Mucosa of stomach (tissue), 1 donor: ENCODE measurements at regions not wholly inside any gene's neighbourhood (a gene's known extent, or its start where the extent isn't known, plus 50 kb on each side); places are given as distances from the start of the nearest gene placed in this dataset.

Experiments used
- H3K27me3 ChIP-seq: one replicate; pipeline ENCODE4 v1.7.0; 2013; ENCODE audit warnings: mild to moderate bottlenecking, low read length; ENCODE audit not compliant: control insufficient read depth, insufficient read depth
- H3K36me3 ChIP-seq: one replicate; pipeline ENCODE4 v1.7.0; 2013; ENCODE audit warnings: low read length; ENCODE audit not compliant: control insufficient read depth, insufficient read depth
- H3K4me1 ChIP-seq: one replicate; pipeline ENCODE4 v1.7.0; 2013; ENCODE audit warnings: mild to moderate bottlenecking, low read length; ENCODE audit not compliant: control insufficient read depth, insufficient read depth
- H3K4me3 ChIP-seq: one replicate; pipeline ENCODE4 v1.7.0; 2013; ENCODE audit warnings: low read length
- H3K9ac ChIP-seq: one replicate; pipeline ENCODE4 v1.7.0; 2013; ENCODE audit warnings: mild to moderate bottlenecking, low read length, moderate library complexity
- H3K9me3 ChIP-seq: one replicate; pipeline ENCODE4 v1.7.0; 2013; ENCODE audit warnings: mild to moderate bottlenecking, low read length, moderate library complexity; ENCODE audit not compliant: control insufficient read depth
- donor health status: Pancreatic carcinoma.

DNA sequence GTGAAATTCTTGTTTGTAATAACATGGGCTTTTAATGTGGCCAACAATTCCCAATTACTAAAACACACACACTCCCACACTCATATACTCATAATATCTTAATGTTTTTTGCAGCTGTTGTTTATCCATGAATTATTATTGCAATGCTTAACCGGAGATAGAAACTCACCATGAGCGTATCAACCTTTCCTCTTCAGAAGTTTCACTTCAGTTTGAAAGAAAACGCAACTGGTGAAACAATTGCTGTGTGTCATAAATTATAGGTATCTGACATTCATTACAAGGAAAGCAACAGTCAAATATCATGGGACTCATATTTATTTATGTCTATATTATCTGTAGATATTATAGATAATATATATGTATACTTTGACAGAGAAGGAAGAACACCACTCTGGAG is 104.1 kb downstream of the HDGFL1 start:
- no peak overlapping the region for H3K9ac ChIP-seq
- no peaks in the 10 kb centered on the region for H3K9me3 ChIP-seq
- no peak overlapping the region for H3K4me3 ChIP-seq
- H3K4me1 ChIP-seq = no peaks in the 10 kb centered on the region
- no peaks in the 10 kb centered on the region for H3K36me3 ChIP-seq
- H3K27me3 ChIP-seq = no peaks in the 10 kb centered on the region

DNA sequence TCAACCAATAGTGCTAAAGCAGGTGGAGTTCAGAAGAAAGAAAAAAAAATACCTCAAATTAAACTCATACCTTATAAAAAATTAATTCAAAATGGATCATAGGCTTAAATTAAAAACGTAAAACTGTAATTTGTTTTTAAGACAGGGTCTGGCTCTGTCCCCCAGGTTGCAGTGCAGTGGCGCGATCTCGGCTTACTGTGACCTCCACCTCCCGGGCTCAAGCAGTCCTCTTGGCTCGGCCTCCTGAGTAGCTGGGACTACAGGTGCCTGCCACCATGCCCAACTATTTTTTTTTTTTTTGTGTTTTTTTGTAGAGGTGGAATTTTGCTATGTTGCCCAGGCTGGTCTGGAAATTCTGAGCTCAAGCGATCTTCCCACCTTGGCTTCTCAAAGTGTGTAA is 111.6 kb downstream of the HDGFL1 start:
- H3K9ac ChIP-seq = no peak overlapping the region
- H3K4me3 ChIP-seq = no peak overlapping the region

DNA sequence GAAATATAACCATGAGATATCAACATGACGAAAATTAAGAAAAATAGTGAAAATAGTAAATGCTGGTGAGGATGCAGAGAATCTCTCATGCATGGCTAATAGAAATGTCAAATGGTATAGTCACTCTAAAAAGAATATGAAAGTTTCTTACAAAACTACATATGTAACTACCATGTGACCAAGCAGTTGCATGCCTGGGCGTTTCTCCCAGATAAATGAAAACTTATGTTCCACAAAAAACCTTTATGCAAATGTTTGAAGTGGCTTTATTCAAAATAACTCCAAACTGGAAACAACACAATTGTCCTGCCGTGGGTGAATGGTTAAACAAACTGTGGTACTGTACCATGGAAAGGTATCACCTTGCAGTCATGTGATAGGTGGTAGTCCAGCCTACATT is 112.4 kb downstream of the HDGFL1 start:
- Histone ChIP-seq H3K9me3 (no peaks in the 10 kb centered on the region), H3K4me1 (no peaks in the 10 kb centered on the region), H3K4me3 (no peak overlapping the region), H3K9ac (no peak overlapping the region), H3K36me3 (no peaks in the 10 kb centered on the region), H3K27me3 (no peaks in the 10 kb centered on the region)

More for the DNA sequence above, 111.6 kb downstream of the HDGFL1 start:
- Histone ChIP-seq H3K9me3 (no peaks in the 10 kb centered on the region), H3K36me3 (no peaks in the 10 kb centered on the region), H3K27me3 (no peaks in the 10 kb centered on the region), H3K4me1 (no peaks in the 10 kb centered on the region)

DNA sequence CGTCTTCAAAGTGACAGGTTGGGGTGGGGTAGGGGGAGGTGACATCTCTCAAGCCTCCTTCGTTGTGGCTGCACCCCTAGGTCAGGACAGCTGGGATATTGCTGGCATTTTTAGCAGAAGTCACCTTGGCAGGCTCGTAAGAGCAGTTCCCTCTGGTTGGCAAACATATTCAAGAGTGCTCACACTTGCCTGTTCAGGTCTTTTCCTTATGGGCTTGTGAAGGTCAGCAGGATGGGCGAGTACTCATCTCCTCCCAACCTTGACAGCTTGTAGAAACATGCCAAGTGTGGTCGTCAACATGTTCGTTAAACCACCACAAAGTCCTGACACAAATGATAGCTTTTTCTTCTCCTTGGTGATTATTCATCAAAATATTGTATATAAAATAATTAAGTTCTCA is 113.6 kb downstream of the HDGFL1 start:
- H3K9ac ChIP-seq = no peak overlapping the region
- no peaks in the 10 kb centered on the region for H3K9me3 ChIP-seq
- no peaks in the 10 kb centered on the region for H3K4me1 ChIP-seq
- no peaks in the 10 kb centered on the region for H3K36me3 ChIP-seq
- H3K27me3 ChIP-seq = no peaks in the 10 kb centered on the region
- no peak overlapping the region for H3K4me3 ChIP-seq

DNA sequence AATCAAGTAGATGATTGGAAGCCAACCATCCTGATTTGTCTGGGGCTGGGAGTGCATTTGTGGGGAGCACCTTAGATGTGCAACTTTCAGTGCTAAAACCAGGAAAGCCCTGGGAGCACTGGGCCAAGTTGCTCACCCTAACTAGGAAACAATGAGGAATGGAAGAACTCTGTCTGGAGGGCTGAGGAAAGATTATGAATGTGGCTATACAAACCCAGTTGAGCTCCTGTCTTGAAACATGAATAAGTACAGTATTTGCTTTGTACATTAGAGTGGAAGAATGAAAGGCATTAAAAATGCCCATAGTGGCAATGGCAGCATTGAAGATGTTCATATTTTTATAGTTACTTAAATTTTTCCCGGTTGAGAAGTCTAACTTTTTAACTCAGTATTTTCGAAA is 121.1 kb downstream of the HDGFL1 start:
- H3K27me3 ChIP-seq = no peaks in the 10 kb centered on the region
- H3K36me3 ChIP-seq = no peaks in the 10 kb centered on the region
- H3K4me3 ChIP-seq = no peak overlapping the region
- H3K9ac ChIP-seq = no peak overlapping the region
- H3K4me1 ChIP-seq = no peaks in the 10 kb centered on the region
- no peaks in the 10 kb centered on the region for H3K9me3 ChIP-seq

DNA sequence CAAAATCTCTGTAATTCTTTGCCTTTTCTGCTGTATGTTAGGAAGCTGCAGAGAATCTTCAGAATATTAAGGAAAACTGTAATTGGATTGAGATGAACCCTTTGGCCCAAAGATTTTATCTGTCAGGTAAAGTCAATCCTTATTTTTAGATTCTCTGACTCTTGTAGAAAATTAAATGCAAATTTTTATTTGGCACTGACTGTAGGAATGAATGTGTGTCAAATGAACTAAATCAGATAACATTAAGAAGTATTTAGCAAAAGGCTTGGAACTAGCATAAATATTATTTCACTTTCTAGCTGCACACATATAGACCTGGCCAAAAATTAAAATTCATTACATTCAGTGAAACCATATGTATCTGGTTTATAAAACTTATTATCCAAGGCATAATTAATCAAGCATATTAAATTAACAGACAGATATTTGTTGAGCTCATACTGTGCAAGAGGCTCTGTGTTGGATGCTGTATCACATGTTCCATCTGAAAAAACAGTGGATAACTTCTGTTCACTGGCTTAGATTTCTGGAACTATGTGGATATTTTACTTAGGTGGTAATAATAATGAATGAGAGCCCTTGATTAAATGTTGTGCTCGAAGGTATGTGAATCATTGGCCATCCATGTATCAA is 124.8 kb downstream of the HDGFL1 start:
- Histone ChIP-seq H3K27me3 (no peaks in the 10 kb centered on the region), H3K9ac (no peak overlapping the region), H3K9me3 (no peaks in the 10 kb centered on the region), H3K36me3 (no peaks in the 10 kb centered on the region), H3K4me1 (no peaks in the 10 kb centered on the region), H3K4me3 (no peak overlapping the region)

DNA sequence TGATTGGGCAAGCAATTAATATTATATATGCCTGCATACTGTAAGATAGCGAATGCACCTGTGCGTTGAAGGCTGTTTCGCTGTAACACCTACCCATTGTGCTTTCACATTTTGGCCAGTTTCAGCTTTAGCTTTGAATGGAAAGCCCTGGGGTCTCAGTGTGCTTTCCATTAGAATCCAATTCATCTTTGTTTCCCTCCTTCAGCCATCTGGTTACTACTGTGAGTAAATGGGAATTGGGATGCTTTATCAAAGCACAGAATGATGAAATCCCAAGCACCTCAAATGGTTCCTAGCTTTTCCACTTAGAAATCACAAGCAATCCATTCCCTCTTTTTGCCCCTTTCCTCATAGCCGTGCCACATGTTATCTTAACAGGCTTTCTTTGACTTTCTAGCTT is 127.1 kb downstream of the HDGFL1 start:
- Histone ChIP-seq H3K36me3 (no peaks in the 10 kb centered on the region), H3K9ac (no peak overlapping the region), H3K27me3 (no peaks in the 10 kb centered on the region), H3K4me1 (no peaks in the 10 kb centered on the region), H3K4me3 (no peak overlapping the region), H3K9me3 (no peaks in the 10 kb centered on the region)

DNA sequence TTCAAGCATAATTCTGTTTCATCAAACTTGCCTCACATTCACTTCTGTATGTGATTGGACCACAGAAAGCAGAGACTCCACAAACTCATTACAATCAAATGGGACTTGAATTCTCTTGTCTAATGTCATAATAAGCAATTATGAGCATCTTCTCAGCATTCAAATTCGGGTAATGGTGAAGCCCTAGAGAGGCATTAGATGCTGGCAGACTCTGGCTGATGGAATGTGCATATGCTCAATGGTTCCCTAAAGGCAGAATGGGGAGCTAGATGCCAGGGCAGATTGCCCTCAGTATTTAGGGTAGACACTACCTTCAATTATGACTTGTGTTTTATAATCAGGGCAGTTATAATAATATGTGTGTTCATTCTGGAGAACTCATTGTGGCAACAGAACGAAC is 127.9 kb downstream of the HDGFL1 start:
- no peaks in the 10 kb centered on the region for H3K36me3 ChIP-seq
- no peaks in the 10 kb centered on the region for H3K4me1 ChIP-seq
- H3K27me3 ChIP-seq = no peaks in the 10 kb centered on the region
- no peak overlapping the region for H3K9ac ChIP-seq
- no peaks in the 10 kb centered on the region for H3K9me3 ChIP-seq
- no peak overlapping the region for H3K4me3 ChIP-seq

DNA sequence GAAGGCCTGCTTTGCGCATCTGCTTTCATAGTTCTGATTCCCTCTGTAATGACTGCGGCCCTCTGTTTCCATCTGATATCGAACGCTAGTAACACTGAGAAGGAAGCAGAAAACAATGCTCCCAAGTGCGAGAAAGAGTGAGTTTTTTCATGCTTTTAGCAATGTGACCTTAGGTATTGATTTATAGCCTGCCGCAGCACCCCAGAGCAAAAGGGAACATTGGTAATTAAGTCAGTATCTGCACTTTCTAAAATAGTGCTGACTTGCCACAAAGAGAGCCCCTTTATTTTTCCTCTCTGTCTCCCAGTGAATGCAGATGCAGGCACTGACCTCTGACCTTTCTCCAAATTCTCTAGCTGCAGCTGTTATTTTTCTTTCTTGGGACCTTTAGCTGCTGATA is 129.8 kb downstream of the HDGFL1 start:
- Histone ChIP-seq H3K9ac (no peak overlapping the region), H3K27me3 (no peaks in the 10 kb centered on the region), H3K4me3 (no peak overlapping the region), H3K9me3 (no peaks in the 10 kb centered on the region), H3K4me1 (no peaks in the 10 kb centered on the region), H3K36me3 (no peaks in the 10 kb centered on the region)

DNA sequence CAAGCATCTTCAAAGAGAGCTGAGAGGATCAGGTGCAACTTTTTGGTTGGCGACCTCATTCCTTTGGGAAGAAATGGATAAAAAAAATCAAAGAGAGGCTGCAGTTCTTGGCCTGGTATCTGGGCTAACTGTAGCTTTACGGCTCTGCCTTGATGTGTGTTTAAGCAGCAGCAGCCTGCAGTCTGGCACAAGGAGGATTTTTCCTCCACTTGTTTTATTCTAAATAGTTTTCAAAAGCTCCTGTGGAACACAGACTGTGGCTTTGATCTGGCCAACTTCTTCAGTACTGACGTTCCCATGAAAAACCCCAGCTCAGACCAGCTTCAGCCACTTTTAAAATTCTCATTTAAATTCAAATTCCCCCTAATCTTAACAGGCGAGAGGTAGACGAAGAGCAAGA is 137.3 kb downstream of the HDGFL1 start:
- Histone ChIP-seq H3K27me3 (no peaks in the 10 kb centered on the region), H3K9ac (no peak overlapping the region), H3K9me3 (no peaks in the 10 kb centered on the region), H3K4me1 (no peaks in the 10 kb centered on the region), H3K36me3 (no peaks in the 10 kb centered on the region), H3K4me3 (no peak overlapping the region)

DNA sequence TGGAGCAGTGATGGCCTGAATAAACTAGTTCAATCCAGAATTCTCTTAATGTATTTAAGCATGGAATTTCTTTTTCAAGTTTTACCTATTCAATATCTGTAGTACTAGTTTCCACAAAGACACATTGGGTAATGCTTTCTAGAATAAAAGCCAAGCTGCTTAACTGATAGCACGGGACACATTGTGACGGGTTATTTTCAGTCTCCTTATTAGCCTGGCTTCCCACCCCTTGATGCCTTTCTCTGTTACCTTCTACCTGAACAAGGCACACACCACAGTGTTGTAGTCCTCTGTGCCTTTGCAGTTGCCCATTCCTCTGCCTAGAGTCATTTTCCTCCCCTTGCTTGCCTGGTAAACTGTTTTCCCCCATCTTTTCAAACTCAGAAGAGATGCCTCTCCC is 139.1 kb downstream of the HDGFL1 start:
- Histone ChIP-seq H3K4me3 (no peak overlapping the region), H3K27me3 (no peaks in the 10 kb centered on the region), H3K4me1 (no peaks in the 10 kb centered on the region), H3K36me3 (no peaks in the 10 kb centered on the region), H3K9me3 (no peaks in the 10 kb centered on the region), H3K9ac (no peak overlapping the region)

DNA sequence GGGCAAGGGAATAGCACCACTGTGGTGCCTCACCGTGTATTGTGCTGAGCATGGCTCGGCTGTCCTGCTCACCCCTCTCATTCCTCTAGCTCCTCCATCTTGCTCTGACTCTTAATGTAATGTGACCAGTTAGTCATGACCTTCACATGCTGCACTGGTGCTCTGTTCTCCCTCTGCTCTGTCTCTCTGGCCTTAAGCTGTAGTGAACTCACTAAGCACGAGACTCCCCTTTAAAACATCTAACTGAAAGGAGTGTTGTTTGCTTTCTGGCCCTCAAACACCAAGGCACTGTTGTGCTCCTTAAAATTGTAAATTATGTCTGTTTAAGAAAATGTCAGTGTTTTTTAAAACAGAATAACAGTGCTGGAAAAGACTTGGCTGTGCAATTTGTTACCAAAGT is 140.4 kb downstream of the HDGFL1 start:
- H3K27me3 ChIP-seq = no peaks in the 10 kb centered on the region

DNA sequence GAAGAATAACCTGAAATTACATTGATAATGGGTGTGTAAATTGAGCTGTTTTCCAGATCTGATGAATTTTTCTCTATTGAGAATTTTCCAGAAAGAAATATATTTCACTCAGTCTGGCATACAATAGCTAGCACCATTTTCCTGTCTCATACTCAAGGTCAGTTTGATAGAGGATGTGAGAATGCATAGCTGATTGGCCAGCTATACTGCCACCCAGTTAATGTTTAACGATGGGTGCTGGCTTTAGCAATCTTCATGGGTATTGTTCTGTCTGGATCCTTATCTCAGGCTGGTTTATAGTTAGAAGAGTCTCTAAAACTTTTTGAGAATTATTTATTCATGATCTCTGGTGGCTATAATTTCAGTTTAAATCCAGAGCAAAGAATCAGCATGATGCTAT is 147.4 kb downstream of the HDGFL1 start:
- Histone ChIP-seq H3K9ac (no peak overlapping the region), H3K4me3 (no peak overlapping the region), H3K4me1 (no peaks in the 10 kb centered on the region), H3K27me3 (no peaks in the 10 kb centered on the region), H3K36me3 (no peaks in the 10 kb centered on the region), H3K9me3 (no peaks in the 10 kb centered on the region)

More for the DNA sequence above, 140.4 kb downstream of the HDGFL1 start:
- H3K4me1 ChIP-seq = no peaks in the 10 kb centered on the region
- H3K9ac ChIP-seq = no peak overlapping the region
- H3K36me3 ChIP-seq = no peaks in the 10 kb centered on the region
- no peak overlapping the region for H3K4me3 ChIP-seq
- H3K9me3 ChIP-seq = no peaks in the 10 kb centered on the region
